ENCODE measurements at regions not wholly inside any gene's neighbourhood (a gene's known extent, or its start where the extent isn't known, plus 50 kb on each side); places are given as distances from the start of the nearest gene placed in this dataset.

GRCh38 chr4:127364397-127364796 lies 268.4 kb upstream of the INTU start (continued):
- TF ChIP-seq ZBTB40 (IDR thresholded peaks at IDR 0.05) (no peak), ZBTB40 (CRISPR knock-in tag; IDR thresholded peaks at IDR 0.05) (no peak), ATRX (CRISPR knock-in tag; IDR thresholded peaks at IDR 0.05; ENCODE audit: borderline replicate concordance) (no peak), SIX4 (CRISPR knock-in tag; IDR thresholded peaks at IDR 0.05) (no peak), GLI4 (CRISPR knock-in tag; IDR thresholded peaks at IDR 0.05; ENCODE audit: borderline replicate concordance) (no peak), ATF4 (CRISPR knock-in tag; IDR thresholded peaks at IDR 0.05) (no peak)
